ENCODE measurements at regions not wholly inside any gene's neighbourhood (a gene's known extent, or its start where the extent isn't known, plus 50 kb on each side); places are given as distances from the start of the nearest gene placed in this dataset.

- 60 to 84% methylated on average over 3 of the region's 3 CpGs for WGBS, 2 donors
- Histone ChIP-seq H3K36me3 (ENCODE audit: control insufficient read depth in 2 of 2, insufficient read depth in 2 of 2, low read length in 1 of 2) (no peaks in the 10 kb centered on the region), H3K9me3 (ENCODE audit: control insufficient read depth in 2 of 2, insufficient read depth in 1 of 2, low read depth in 1 of 2, low read length in 1 of 2) (peaks cover 3 to 4% of the 10 kb centered on the region in 2 donors), H3K4me3 (ENCODE audit: low read depth in 1 of 2, low read length in 2 of 2) (no peak overlapping the region), H3K27ac (ENCODE audit: low read depth in 2 of 2, low read length in 1 of 2) (no peak overlapping the region), H3K27me3 (ENCODE audit: control insufficient read depth in 1 of 2, insufficient read depth in 2 of 2, low read length in 2 of 2) (no peaks in the 10 kb centered on the region), H3K4me1 (ENCODE audit: control insufficient read depth in 2 of 2, insufficient read depth in 2 of 2, low read length in 1 of 2) (no peaks in the 10 kb centered on the region)
Observed at GRCh38 chr5:9864791-9865190, 234.6 kb upstream of the TAS2R1 start.

DNA sequence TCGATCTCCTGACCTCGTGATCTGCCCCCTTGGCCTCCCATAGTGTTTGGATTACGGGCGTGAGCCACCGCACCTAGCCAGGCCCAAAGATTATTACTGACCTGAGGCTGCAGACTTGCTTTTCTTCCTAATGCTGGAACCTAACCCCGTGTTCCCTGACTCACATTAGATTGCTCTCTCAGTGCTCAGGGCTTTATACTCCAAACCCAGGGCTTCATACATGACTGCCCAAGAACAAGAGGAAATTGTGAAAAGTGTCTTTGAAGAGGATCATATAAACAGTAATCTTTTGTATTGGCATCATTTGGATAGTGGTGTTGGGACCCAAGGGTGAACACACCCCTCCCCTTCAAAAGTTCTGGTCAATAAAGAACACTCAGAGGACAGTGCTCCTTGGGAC lies 233.3 kb upstream of the TAS2R1 start:
- WGBS, 2 donors = 83 to 87% methylated on average over 6 of the region's 6 CpGs
- Histone ChIP-seq H3K27ac (ENCODE audit: low read depth in 2 of 2, low read length in 1 of 2) (no peak overlapping the region), H3K9me3 (ENCODE audit: control insufficient read depth in 2 of 2, insufficient read depth in 1 of 2, low read depth in 1 of 2, low read length in 1 of 2) (peaks cover 3 to 4% of the 10 kb centered on the region in 2 donors), H3K4me1 (ENCODE audit: control insufficient read depth in 2 of 2, insufficient read depth in 2 of 2, low read length in 1 of 2) (no peaks in the 10 kb centered on the region), H3K27me3 (ENCODE audit: control insufficient read depth in 1 of 2, insufficient read depth in 2 of 2, low read length in 2 of 2) (no peaks in the 10 kb centered on the region), H3K36me3 (ENCODE audit: control insufficient read depth in 2 of 2, insufficient read depth in 2 of 2, low read length in 1 of 2) (no peaks in the 10 kb centered on the region), H3K4me3 (ENCODE audit: low read depth in 1 of 2, low read length in 2 of 2) (no peak overlapping the region)

DNA sequence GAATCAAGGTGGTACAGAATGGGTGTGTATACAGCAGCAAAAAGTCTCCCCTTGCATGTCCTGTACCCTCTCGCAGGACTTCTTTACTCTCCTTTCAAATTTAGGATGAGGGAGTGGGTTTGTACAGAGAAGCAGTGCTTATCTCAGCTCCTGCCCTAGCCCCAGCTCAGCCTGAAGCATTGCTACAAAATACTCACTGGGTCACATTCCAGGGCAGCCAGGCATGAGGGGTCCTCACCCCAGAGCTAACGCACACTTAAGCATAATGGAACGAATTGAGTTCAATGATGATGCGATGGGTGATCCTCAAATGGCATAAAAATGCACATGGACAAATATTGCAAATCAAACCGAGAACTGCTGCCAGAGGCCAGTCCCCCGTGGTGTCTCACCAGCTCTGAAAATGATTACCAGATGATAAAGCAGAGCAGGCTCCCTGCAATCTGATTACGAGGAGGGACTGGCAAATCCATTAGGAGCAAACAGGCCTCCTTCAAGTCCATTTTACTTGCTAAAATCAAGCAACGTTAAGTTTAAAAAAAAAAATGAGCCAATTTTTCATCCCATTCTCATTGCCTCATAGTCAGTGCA lies 231.6 kb upstream of the TAS2R1 start:
- peaks cover 0 to 7% of the 10 kb centered on the region in 2 donors for H3K9me3 ChIP-seq (ENCODE audit: control insufficient read depth in 2 of 2, insufficient read depth in 1 of 2, low read depth in 1 of 2, low read length in 1 of 2)
- no peaks in the 10 kb centered on the region for H3K27me3 ChIP-seq (ENCODE audit: control insufficient read depth in 1 of 2, insufficient read depth in 2 of 2, low read length in 2 of 2)
- H3K27ac ChIP-seq (ENCODE audit: low read depth in 2 of 2, low read length in 1 of 2) = no peak overlapping the region
- H3K4me3 ChIP-seq (ENCODE audit: low read depth in 1 of 2, low read length in 2 of 2) = no peak overlapping the region
- 43 to 48% methylated on average over 8 of the region's 8 CpGs for WGBS, 2 donors
- no peaks in the 10 kb centered on the region for H3K36me3 ChIP-seq (ENCODE audit: control insufficient read depth in 2 of 2, insufficient read depth in 2 of 2, low read length in 1 of 2)
- no peaks in the 10 kb centered on the region for H3K4me1 ChIP-seq (ENCODE audit: control insufficient read depth in 2 of 2, insufficient read depth in 2 of 2, low read length in 1 of 2)

GRCh38 chr5:9859808-9860207 lies 229.7 kb upstream of the TAS2R1 start:
- no peak overlapping the region for H3K27ac ChIP-seq (ENCODE audit: low read depth in 2 of 2, low read length in 1 of 2)
- WGBS, 2 donors = 35 to 42% methylated on average over 1 of the region's 1 CpG

GRCh38 chr5:9858043-9858442 lies 227.9 kb upstream of the TAS2R1 start:
- no peaks in the 10 kb centered on the region for H3K27me3 ChIP-seq (ENCODE audit: control insufficient read depth in 1 of 2, insufficient read depth in 2 of 2, low read length in 2 of 2)

More at GRCh38 chr5:9859808-9860207, 229.7 kb upstream of the TAS2R1 start:
- Histone ChIP-seq H3K27me3 (ENCODE audit: control insufficient read depth in 1 of 2, insufficient read depth in 2 of 2, low read length in 2 of 2) (no peaks in the 10 kb centered on the region), H3K9me3 (ENCODE audit: control insufficient read depth in 2 of 2, insufficient read depth in 1 of 2, low read depth in 1 of 2, low read length in 1 of 2) (peaks cover 0 to 6% of the 10 kb centered on the region in 2 donors), H3K4me1 (ENCODE audit: control insufficient read depth in 2 of 2, insufficient read depth in 2 of 2, low read length in 1 of 2) (no peaks in the 10 kb centered on the region), H3K4me3 (ENCODE audit: low read depth in 1 of 2, low read length in 2 of 2) (no peak overlapping the region), H3K36me3 (ENCODE audit: control insufficient read depth in 2 of 2, insufficient read depth in 2 of 2, low read length in 1 of 2) (no peaks in the 10 kb centered on the region)

DNA sequence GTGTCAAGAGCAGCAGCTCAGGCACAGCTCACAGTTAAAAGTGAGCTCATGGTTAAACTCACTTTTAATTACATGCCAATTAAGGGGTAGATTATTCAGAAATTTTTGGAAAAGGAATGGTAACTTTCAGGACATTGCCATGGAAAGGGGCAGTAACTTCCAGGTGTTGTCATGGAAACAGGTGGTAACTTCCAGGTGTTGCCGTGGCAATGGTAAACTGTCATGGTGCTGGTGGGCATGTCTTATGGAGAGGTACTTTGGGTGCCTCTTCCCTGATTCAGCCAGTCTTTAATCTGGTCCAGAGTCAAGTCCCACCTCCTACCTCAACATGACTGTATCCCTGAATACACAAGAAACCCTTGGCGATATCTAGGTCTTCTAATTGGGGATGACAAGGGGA lies 223.2 kb upstream of the TAS2R1 start:
- H3K27ac ChIP-seq (ENCODE audit: low read depth in 2 of 2, low read length in 1 of 2) = no peak overlapping the region
- no peaks in the 10 kb centered on the region for H3K27me3 ChIP-seq (ENCODE audit: control insufficient read depth in 1 of 2, insufficient read depth in 2 of 2, low read length in 2 of 2)
- no peaks in the 10 kb centered on the region for H3K36me3 ChIP-seq (ENCODE audit: control insufficient read depth in 2 of 2, insufficient read depth in 2 of 2, low read length in 1 of 2)
- WGBS, 2 donors = 95% methylated on average over 2 of the region's 2 CpGs
- H3K4me1 ChIP-seq (ENCODE audit: control insufficient read depth in 2 of 2, insufficient read depth in 2 of 2, low read length in 1 of 2) = no peaks in the 10 kb centered on the region
- H3K4me3 ChIP-seq (ENCODE audit: low read depth in 1 of 2, low read length in 2 of 2) = no peak overlapping the region
- H3K9me3 ChIP-seq (ENCODE audit: control insufficient read depth in 2 of 2, insufficient read depth in 1 of 2, low read depth in 1 of 2, low read length in 1 of 2) = peaks cover 0 to 4% of the 10 kb centered on the region in 2 donors

More at GRCh38 chr5:9858043-9858442, 227.9 kb upstream of the TAS2R1 start:
- H3K4me1 ChIP-seq (ENCODE audit: control insufficient read depth in 2 of 2, insufficient read depth in 2 of 2, low read length in 1 of 2) = no peaks in the 10 kb centered on the region
- no peak overlapping the region for H3K4me3 ChIP-seq (ENCODE audit: low read depth in 1 of 2, low read length in 2 of 2)
- 88 to 93% methylated on average over 3 of the region's 3 CpGs for WGBS, 2 donors
- no peak overlapping the region for H3K27ac ChIP-seq (ENCODE audit: low read depth in 2 of 2, low read length in 1 of 2)
- no peaks in the 10 kb centered on the region for H3K36me3 ChIP-seq (ENCODE audit: control insufficient read depth in 2 of 2, insufficient read depth in 2 of 2, low read length in 1 of 2)
- peaks cover 0 to 4% of the 10 kb centered on the region in 2 donors for H3K9me3 ChIP-seq (ENCODE audit: control insufficient read depth in 2 of 2, insufficient read depth in 1 of 2, low read depth in 1 of 2, low read length in 1 of 2)

DNA sequence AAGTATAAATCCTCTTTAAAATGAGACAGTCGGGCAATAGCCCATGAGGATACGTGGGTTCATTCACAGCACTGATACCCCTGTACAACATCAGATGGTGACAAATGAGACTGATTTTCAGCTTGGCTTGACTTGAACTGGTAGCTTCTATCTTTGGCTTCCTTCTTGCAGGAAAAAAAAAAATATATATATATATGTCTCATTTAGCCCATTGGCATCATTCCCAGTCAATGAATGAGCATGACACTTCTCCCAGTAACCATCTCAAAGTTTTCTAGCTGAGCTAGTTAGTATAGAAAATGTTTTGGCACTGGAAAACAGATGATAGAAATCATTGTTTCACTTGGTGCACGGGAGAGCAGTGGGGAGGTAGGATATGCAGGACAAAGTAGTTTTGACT lies 222.5 kb upstream of the TAS2R1 start:
- WGBS, 2 donors = 53 to 61% methylated on average over 3 of the region's 3 CpGs
- H3K9me3 ChIP-seq (ENCODE audit: control insufficient read depth in 2 of 2, insufficient read depth in 1 of 2, low read depth in 1 of 2, low read length in 1 of 2) = no peaks in the 10 kb centered on the region
- no peak overlapping the region for H3K27ac ChIP-seq (ENCODE audit: low read depth in 2 of 2, low read length in 1 of 2)
- H3K27me3 ChIP-seq (ENCODE audit: control insufficient read depth in 1 of 2, insufficient read depth in 2 of 2, low read length in 2 of 2) = no peaks in the 10 kb centered on the region
- H3K4me1 ChIP-seq (ENCODE audit: control insufficient read depth in 2 of 2, insufficient read depth in 2 of 2, low read length in 1 of 2) = no peaks in the 10 kb centered on the region
- H3K4me3 ChIP-seq (ENCODE audit: low read depth in 1 of 2, low read length in 2 of 2) = no peak overlapping the region
- H3K36me3 ChIP-seq (ENCODE audit: control insufficient read depth in 2 of 2, insufficient read depth in 2 of 2, low read length in 1 of 2) = no peaks in the 10 kb centered on the region

- Histone ChIP-seq H3K4me1 (ENCODE audit: control insufficient read depth in 2 of 2, insufficient read depth in 2 of 2, low read length in 1 of 2) (no peaks in the 10 kb centered on the region), H3K27me3 (ENCODE audit: control insufficient read depth in 1 of 2, insufficient read depth in 2 of 2, low read length in 2 of 2) (no peaks in the 10 kb centered on the region)
- WGBS, 2 donors = 61 to 70% methylated on average over 3 of the region's 3 CpGs
Observed at GRCh38 chr5:9851458-9851857, 221.3 kb upstream of the TAS2R1 start.

DNA sequence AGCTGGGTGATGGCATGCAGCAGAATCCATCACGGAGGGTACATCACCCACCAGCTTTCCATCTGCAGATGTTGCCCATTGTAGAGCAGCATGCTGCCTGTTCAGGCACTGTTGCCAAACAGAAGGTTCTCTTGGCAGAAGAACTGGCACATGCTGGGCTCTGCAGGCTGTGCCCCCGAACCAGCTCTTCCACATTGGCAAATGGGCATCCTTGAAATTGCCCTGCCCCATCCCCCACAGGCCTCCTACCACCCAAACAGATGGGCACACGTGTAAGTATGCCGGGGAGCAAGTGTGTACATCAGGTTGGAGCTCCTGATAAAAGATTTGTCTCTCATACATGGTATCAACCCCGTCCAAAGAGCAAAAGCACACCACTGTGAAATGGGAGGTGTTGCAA lies 220.3 kb upstream of the TAS2R1 start:
- H3K9me3 ChIP-seq (ENCODE audit: control insufficient read depth in 2 of 2, insufficient read depth in 1 of 2, low read depth in 1 of 2, low read length in 1 of 2) = no peaks in the 10 kb centered on the region
- H3K4me1 ChIP-seq (ENCODE audit: control insufficient read depth in 2 of 2, insufficient read depth in 2 of 2, low read length in 1 of 2) = no peaks in the 10 kb centered on the region
- no peaks in the 10 kb centered on the region for H3K36me3 ChIP-seq (ENCODE audit: control insufficient read depth in 2 of 2, insufficient read depth in 2 of 2, low read length in 1 of 2)
- no peaks in the 10 kb centered on the region for H3K27me3 ChIP-seq (ENCODE audit: control insufficient read depth in 1 of 2, insufficient read depth in 2 of 2, low read length in 2 of 2)
- no peak overlapping the region for H3K27ac ChIP-seq (ENCODE audit: low read depth in 2 of 2, low read length in 1 of 2)
- WGBS, 2 donors = 68 to 75% methylated on average over 5 of the region's 5 CpGs
- no peak overlapping the region for H3K4me3 ChIP-seq (ENCODE audit: low read depth in 1 of 2, low read length in 2 of 2)

More at GRCh38 chr5:9851458-9851857, 221.3 kb upstream of the TAS2R1 start:
- no peaks in the 10 kb centered on the region for H3K9me3 ChIP-seq (ENCODE audit: control insufficient read depth in 2 of 2, insufficient read depth in 1 of 2, low read depth in 1 of 2, low read length in 1 of 2)
- no peak overlapping the region for H3K27ac ChIP-seq (ENCODE audit: low read depth in 2 of 2, low read length in 1 of 2)
- H3K4me3 ChIP-seq (ENCODE audit: low read depth in 1 of 2, low read length in 2 of 2) = no peak overlapping the region
- H3K36me3 ChIP-seq (ENCODE audit: control insufficient read depth in 2 of 2, insufficient read depth in 2 of 2, low read length in 1 of 2) = no peaks in the 10 kb centered on the region

GRCh38 chr5:9847631-9848030 lies 217.5 kb upstream of the TAS2R1 start:
- H3K27me3 ChIP-seq (ENCODE audit: control insufficient read depth in 1 of 2, insufficient read depth in 2 of 2, low read length in 2 of 2) = no peaks in the 10 kb centered on the region
- no peaks in the 10 kb centered on the region for H3K4me1 ChIP-seq (ENCODE audit: control insufficient read depth in 2 of 2, insufficient read depth in 2 of 2, low read length in 1 of 2)
- 68 to 83% methylated on average over 6 of the region's 6 CpGs for WGBS, 2 donors
- H3K4me3 ChIP-seq (ENCODE audit: low read depth in 1 of 2, low read length in 2 of 2) = no peak overlapping the region
- no peaks in the 10 kb centered on the region for H3K36me3 ChIP-seq (ENCODE audit: control insufficient read depth in 2 of 2, insufficient read depth in 2 of 2, low read length in 1 of 2)
- no peak overlapping the region for H3K27ac ChIP-seq (ENCODE audit: low read depth in 2 of 2, low read length in 1 of 2)
- no peaks in the 10 kb centered on the region for H3K9me3 ChIP-seq (ENCODE audit: control insufficient read depth in 2 of 2, insufficient read depth in 1 of 2, low read depth in 1 of 2, low read length in 1 of 2)

Data from esophagus (tissue), 2 donors.